ENCODE measurements at regions not wholly inside any gene's neighbourhood (a gene's known extent, or its start where the extent isn't known, plus 50 kb on each side); places are given as distances from the start of the nearest gene placed in this dataset.

DNA sequence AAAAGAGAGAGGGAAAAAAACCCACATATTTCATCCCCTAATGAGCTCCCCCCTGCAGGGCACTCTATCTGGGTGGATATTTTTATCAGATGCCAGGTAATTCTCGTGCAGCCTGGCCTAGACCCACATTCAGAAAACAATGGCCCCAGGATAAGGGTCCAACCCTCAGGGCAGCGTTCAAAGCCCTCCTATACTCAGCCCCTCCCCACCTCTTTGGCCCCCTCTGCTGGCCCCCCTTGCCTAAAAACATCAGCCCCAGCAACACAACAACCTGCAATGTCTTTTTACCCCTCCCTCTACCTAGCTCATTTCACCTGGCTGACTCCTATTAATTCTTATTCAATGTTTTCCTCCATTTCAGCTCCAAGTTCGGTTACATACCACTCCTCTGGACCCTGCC is 145.4 kb upstream of the MED14 start:
- DNase-seq (ENCODE audit: low read depth, low spot score) (no peak), FAIRE-seq (no peak)
- no peak for TF ChIP-seq CTCF (optimal IDR thresholded peaks at IDR 0.05 in 1 of 3, IDR thresholded peaks at IDR 0.05 in 1 of 3, conservative IDR thresholded peaks at IDR 0.05 in 1 of 3; ENCODE audit: extremely low read depth in 1 of 3, insufficient read depth in 2 of 3, low read length in 3 of 3)
- no peak for TF ChIP-seq EZH2 (IDR thresholded peaks at IDR 0.05; ENCODE audit: low read length)
- no peak overlapping the region for H3K9ac ChIP-seq (ENCODE audit: control insufficient read depth, extremely low read depth, insufficient read depth, low read length)
- H2AFZ ChIP-seq (ENCODE audit: control insufficient read depth, low read length), result no peak overlapping the region
- dilution Hi-C loops (cut with MboI; ENCODE audit: extremely low pct_ligation_motif_present, low sequenced_read_pairs), result no loop called here
- H3K9me1 ChIP-seq (ENCODE audit: control insufficient read depth, extremely low read depth, insufficient read depth, low read length), result no peaks in the 10 kb centered on the region
- H3K4me1 ChIP-seq (ENCODE audit: control insufficient read depth, extremely low read depth, insufficient read depth, low read length), result no peaks in the 10 kb centered on the region
- H3K79me2 ChIP-seq (ENCODE audit: control insufficient read depth, insufficient read depth, low read length), result no peaks in the 10 kb centered on the region
- no peak overlapping the region for H3K4me2 ChIP-seq (ENCODE audit: control insufficient read depth, extremely low read depth, insufficient read depth, low read depth, low read length)
- no peak overlapping the region for H3K4me3 ChIP-seq (ENCODE audit: control insufficient read depth in 2 of 3, extremely low read depth in 1 of 3, insufficient read depth in 2 of 3, low read depth in 1 of 3, low read length in 3 of 3)
- no peaks in the 10 kb centered on the region for H3K9me3 ChIP-seq (ENCODE audit: control insufficient read depth, low read depth, low read length)
- H4K20me1 ChIP-seq (ENCODE audit: control insufficient read depth, extremely low read depth, insufficient read depth, low read length), result no peaks in the 10 kb centered on the region
- no peaks in the 10 kb centered on the region for H3K27me3 ChIP-seq (ENCODE audit: control insufficient read depth, extremely low read depth, insufficient read depth, low read length)
- H3K36me3 ChIP-seq (ENCODE audit: control insufficient read depth in 2 of 2, extremely low read depth in 1 of 2, insufficient read depth in 2 of 2, low read length in 2 of 2), result no peaks in the 10 kb centered on the region
- H3K27ac ChIP-seq (ENCODE audit: control insufficient read depth, insufficient read depth, low read length), result no peak overlapping the region

- Histone ChIP-seq H3K79me2 (ENCODE audit: control insufficient read depth, insufficient read depth, low read length) (no peaks in the 10 kb centered on the region), H3K4me1 (ENCODE audit: control insufficient read depth, extremely low read depth, insufficient read depth, low read length) (no peaks in the 10 kb centered on the region), H3K36me3 (ENCODE audit: control insufficient read depth in 2 of 2, extremely low read depth in 1 of 2, insufficient read depth in 2 of 2, low read length in 2 of 2) (no peaks in the 10 kb centered on the region), H3K9ac (ENCODE audit: control insufficient read depth, extremely low read depth, insufficient read depth, low read length) (no peak overlapping the region), H3K9me1 (ENCODE audit: control insufficient read depth, extremely low read depth, insufficient read depth, low read length) (no peaks in the 10 kb centered on the region), H3K27ac (ENCODE audit: control insufficient read depth, insufficient read depth, low read length) (no peak overlapping the region), H3K4me3 (ENCODE audit: control insufficient read depth in 2 of 3, extremely low read depth in 1 of 3, insufficient read depth in 2 of 3, low read depth in 1 of 3, low read length in 3 of 3) (no peak overlapping the region), H3K9me3 (ENCODE audit: control insufficient read depth, low read depth, low read length) (no peaks in the 10 kb centered on the region), H3K4me2 (ENCODE audit: control insufficient read depth, extremely low read depth, insufficient read depth, low read depth, low read length) (no peak overlapping the region), H4K20me1 (ENCODE audit: control insufficient read depth, extremely low read depth, insufficient read depth, low read length) (no peaks in the 10 kb centered on the region), H3K27me3 (ENCODE audit: control insufficient read depth, extremely low read depth, insufficient read depth, low read length) (no peaks in the 10 kb centered on the region), H2AFZ (ENCODE audit: control insufficient read depth, low read length) (no peak overlapping the region)
- FAIRE-seq (no peak), DNase-seq (ENCODE audit: low read depth, low spot score) (no peak)
- dilution Hi-C loops (cut with MboI; ENCODE audit: extremely low pct_ligation_motif_present, low sequenced_read_pairs), result no loop called here
- TF ChIP-seq EZH2 (IDR thresholded peaks at IDR 0.05; ENCODE audit: low read length) (no peak), CTCF (optimal IDR thresholded peaks at IDR 0.05 in 1 of 3, IDR thresholded peaks at IDR 0.05 in 1 of 3, conservative IDR thresholded peaks at IDR 0.05 in 1 of 3; ENCODE audit: extremely low read depth in 1 of 3, insufficient read depth in 2 of 3, low read length in 3 of 3) (no peak)
Measured at GRCh38 chrX:40883021-40883619, 147.8 kb upstream of the MED14 start.

Measured in keratinocyte (primary cell).